Neural progenitor cell (in vitro differentiated cells): ENCODE measurements at regions not wholly inside any gene's neighbourhood (a gene's known extent, or its start where the extent isn't known, plus 50 kb on each side); places are given as distances from the start of the nearest gene placed in this dataset.

ENCODE experiments used
- DNase-seq: peaks from one replicate; pipeline ENCODE4 v3.0.0-alpha.2; 2016; ENCODE audit warnings: low spot score
- H2AFZ ChIP-seq: fragments of 200-600 bp; sonication (generic); replicated peaks from 2 replicates; pipeline ENCODE4 v1.6.1; 2016; ENCODE audit warnings: antibody characterized with exemption
- H3F3A ChIP-seq: fragments of 200-600 bp; sonication (generic); 2 replicates; pipeline ENCODE4 v1.6.1; 2016; ENCODE audit warnings: antibody characterized with exemption, low read depth
- H3K27ac ChIP-seq: fragments of 200-600 bp; sonication (generic); 2 replicates; pipeline ENCODE4 v1.5.1; 2016; ENCODE audit warnings: mild to moderate bottlenecking
- H3K27me3 ChIP-seq: fragments of 200-600 bp; sonication (generic); 2 replicates; pipeline ENCODE4 v1.6.1; 2016; ENCODE audit warnings: mild to moderate bottlenecking, moderate library complexity
- H3K36me3 ChIP-seq: fragments of 200-600 bp; sonication (generic); 2 replicates; pipeline ENCODE4 v1.5.1; 2016
- H3K4me1 ChIP-seq: fragments of 200-600 bp; sonication (generic); 2 replicates; pipeline ENCODE4 v1.6.1; 2016; ENCODE audit warnings: mixed run types
- H3K4me2 ChIP-seq: fragments of 200-600 bp; sonication (generic); 2 replicates; pipeline ENCODE4 v1.6.1; 2016
- H3K4me3 ChIP-seq: fragments of 200-600 bp; sonication (generic); 2 replicates; pipeline ENCODE4 v1.5.1; 2016
- H3K79me2 ChIP-seq: fragments of 200-600 bp; sonication (generic); 2 replicates; pipeline ENCODE4 v1.6.1; 2016; ENCODE audit warnings: low read depth
- H3K9ac ChIP-seq: fragments of 200-600 bp; sonication (generic); 2 replicates; pipeline ENCODE4 v1.6.1; 2016
- H3K9me3 ChIP-seq: fragments of 200-600 bp; sonication (generic); 2 replicates; pipeline ENCODE4 v1.5.1; 2016; ENCODE audit warnings: low read depth
- H4K20me1 ChIP-seq: fragments of 200-600 bp; sonication (generic); 2 replicates; pipeline ENCODE4 v1.6.1; 2016; ENCODE audit warnings: low read depth
- H3K27ac Mint-ChIP-seq: 3 replicates; pipeline ENCODE4 v1.8.0; 2021; ENCODE audit warnings: mixed read lengths
- H3K27me3 Mint-ChIP-seq: 2 replicates; pipeline ENCODE4 v1.8.0; 2022; ENCODE audit warnings: low read depth, mild to moderate bottlenecking, inconsistent platforms, moderate library complexity, mixed read lengths; ENCODE audit not compliant: insufficient read depth
- H3K36me3 Mint-ChIP-seq: 3 replicates; pipeline ENCODE4 v1.8.0; 2021; ENCODE audit warnings: mixed read lengths
- H3K4me1 Mint-ChIP-seq: 3 replicates; pipeline ENCODE4 v1.8.0; 2021; ENCODE audit warnings: mixed read lengths
- H3K4me3 Mint-ChIP-seq: 3 replicates; pipeline ENCODE4 v1.8.0; 2021; ENCODE audit warnings: mild to moderate bottlenecking, moderate library complexity, mixed read lengths
- H3K9me3 Mint-ChIP-seq: 3 replicates; pipeline ENCODE4 v1.8.0; 2020; ENCODE audit warnings: mixed read lengths
- EZH2 ChIP-seq: fragments of 200-600 bp; sonication (generic); IDR thresholded peaks from 2 replicates; pipeline ENCODE4 v1.6.1; 2017; ENCODE audit warnings: antibody characterized with exemption, mild to moderate bottlenecking, moderate library complexity
- EZH2phosphoT487 ChIP-seq: fragments of 200-600 bp; sonication (generic); IDR thresholded peaks from 2 replicates; pipeline ENCODE4 v1.6.1; 2017; ENCODE audit warnings: antibody characterized with exemption
- TF ChIP-seq, protein P1 (sequence below): fragments of 200-600 bp; sonication (generic); IDR thresholded peaks from 2 replicates; pipeline ENCODE4 v1.5.1; 2017; ENCODE audit warnings: antibody characterized with exemption, mild to moderate bottlenecking

GRCh38 chr1:4516596-4516995, 137.8 kb upstream of the AJAP1 start:
- H3K4me2 ChIP-seq: no peak overlapping the region
- no peak overlapping the region for H3K4me3 ChIP-seq
- no peaks in the 10 kb centered on the region for H3K79me2 ChIP-seq
- H3K27me3 Mint-ChIP-seq: peaks cover 19% of the 10 kb centered on the region
- no peak overlapping the region for H3K27ac Mint-ChIP-seq
- H3K36me3 ChIP-seq: no peaks in the 10 kb centered on the region
- no peak overlapping the region for H2AFZ ChIP-seq
- no peak overlapping the region for H3K27ac ChIP-seq
- no peaks in the 10 kb centered on the region for H3K9me3 ChIP-seq
- peaks cover 2% of the 10 kb centered on the region for H3K36me3 Mint-ChIP-seq
- H3K4me1 Mint-ChIP-seq: peaks cover 27% of the 10 kb centered on the region
- TF ChIP-seq EZH2phosphoT487 (no peak), EZH2 (no peak)
- TF ChIP-seq, protein P1, sequence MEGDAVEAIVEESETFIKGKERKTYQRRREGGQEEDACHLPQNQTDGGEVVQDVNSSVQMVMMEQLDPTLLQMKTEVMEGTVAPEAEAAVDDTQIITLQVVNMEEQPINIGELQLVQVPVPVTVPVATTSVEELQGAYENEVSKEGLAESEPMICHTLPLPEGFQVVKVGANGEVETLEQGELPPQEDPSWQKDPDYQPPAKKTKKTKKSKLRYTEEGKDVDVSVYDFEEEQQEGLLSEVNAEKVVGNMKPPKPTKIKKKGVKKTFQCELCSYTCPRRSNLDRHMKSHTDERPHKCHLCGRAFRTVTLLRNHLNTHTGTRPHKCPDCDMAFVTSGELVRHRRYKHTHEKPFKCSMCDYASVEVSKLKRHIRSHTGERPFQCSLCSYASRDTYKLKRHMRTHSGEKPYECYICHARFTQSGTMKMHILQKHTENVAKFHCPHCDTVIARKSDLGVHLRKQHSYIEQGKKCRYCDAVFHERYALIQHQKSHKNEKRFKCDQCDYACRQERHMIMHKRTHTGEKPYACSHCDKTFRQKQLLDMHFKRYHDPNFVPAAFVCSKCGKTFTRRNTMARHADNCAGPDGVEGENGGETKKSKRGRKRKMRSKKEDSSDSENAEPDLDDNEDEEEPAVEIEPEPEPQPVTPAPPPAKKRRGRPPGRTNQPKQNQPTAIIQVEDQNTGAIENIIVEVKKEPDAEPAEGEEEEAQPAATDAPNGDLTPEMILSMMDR: no peak
- no peaks in the 10 kb centered on the region for H4K20me1 ChIP-seq
- no peak for DNase-seq
- no peak overlapping the region for H3K9ac ChIP-seq
- no peaks in the 10 kb centered on the region for H3F3A ChIP-seq
- H3K9me3 Mint-ChIP-seq: no peaks in the 10 kb centered on the region
- H3K4me3 Mint-ChIP-seq: no peak overlapping the region
- no peaks in the 10 kb centered on the region for H3K4me1 ChIP-seq
- no peaks in the 10 kb centered on the region for H3K27me3 ChIP-seq

- Histone ChIP-seq H3K27ac (no peak overlapping the region), H3K4me3 (no peak overlapping the region), H3K79me2 (no peaks in the 10 kb centered on the region), H3K9me3 (no peaks in the 10 kb centered on the region), H3K4me1 (no peaks in the 10 kb centered on the region), H3K36me3 (no peaks in the 10 kb centered on the region), H2AFZ (no peak overlapping the region), H3F3A (no peaks in the 10 kb centered on the region), H3K4me2 (no peak overlapping the region), H3K27me3 (no peaks in the 10 kb centered on the region), H4K20me1 (no peaks in the 10 kb centered on the region), H3K9ac (no peak overlapping the region)
- Mint-ChIP-seq H3K27me3 (peaks cover 17% of the 10 kb centered on the region), H3K27ac (peak overlapping the region; percentile 62), H3K36me3 (peaks cover 2% of the 10 kb centered on the region), H3K9me3 (no peaks in the 10 kb centered on the region), H3K4me3 (no peak overlapping the region), H3K4me1 (peaks cover 27% of the 10 kb centered on the region)
- TF ChIP-seq EZH2 (no peak), EZH2phosphoT487 (no peak)
- TF ChIP-seq, protein P1: no peak
- no peak for DNase-seq
Observed at GRCh38 chr1:4517186-4517954, 137.0 kb upstream of the AJAP1 start.

DNA sequence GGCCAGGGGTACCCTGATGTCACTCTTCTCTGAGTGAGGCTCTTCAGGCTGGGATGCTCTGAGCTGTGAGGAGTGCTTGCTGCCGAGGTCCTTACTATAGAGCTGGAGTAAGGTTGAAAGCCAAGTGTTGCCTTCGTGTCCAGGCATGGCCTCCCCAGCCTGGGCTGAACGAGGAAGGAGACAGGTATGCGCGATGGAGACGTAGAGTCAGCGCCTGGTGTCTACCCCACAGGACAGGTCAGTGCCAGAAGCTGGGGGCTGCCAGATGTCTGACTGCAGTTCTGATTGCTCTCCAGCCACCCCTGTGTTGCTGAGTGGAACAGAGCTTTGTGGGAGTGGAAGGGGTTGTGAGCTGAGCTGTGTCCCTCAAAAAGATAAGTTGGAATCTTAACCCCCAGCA, 135.8 kb upstream of the AJAP1 start:
- Histone ChIP-seq H2AFZ (no peak overlapping the region), H3K4me2 (no peak overlapping the region), H3K79me2 (no peaks in the 10 kb centered on the region), H3F3A (no peaks in the 10 kb centered on the region), H4K20me1 (no peaks in the 10 kb centered on the region), H3K4me3 (no peak overlapping the region), H3K4me1 (no peaks in the 10 kb centered on the region), H3K36me3 (no peaks in the 10 kb centered on the region), H3K9ac (no peak overlapping the region), H3K9me3 (no peaks in the 10 kb centered on the region), H3K27me3 (no peaks in the 10 kb centered on the region), H3K27ac (no peak overlapping the region)
- H3K27me3 Mint-ChIP-seq: peaks cover 15% of the 10 kb centered on the region
- no peak overlapping the region for H3K27ac Mint-ChIP-seq
- no peak overlapping the region for H3K4me3 Mint-ChIP-seq
- DNase-seq: no peak
- H3K4me1 Mint-ChIP-seq: peaks cover 24% of the 10 kb centered on the region
- no peaks in the 10 kb centered on the region for H3K9me3 Mint-ChIP-seq
- TF ChIP-seq EZH2 (no peak), EZH2phosphoT487 (no peak)
- TF ChIP-seq, protein P1: no peak
- peaks cover 2% of the 10 kb centered on the region for H3K36me3 Mint-ChIP-seq
